HEK293 (cell line): ENCODE measurements at regions not wholly inside any gene's neighbourhood (a gene's known extent, or its start where the extent isn't known, plus 50 kb on each side); places are given as distances from the start of the nearest gene placed in this dataset.
A peak's percentile ranks its signal among the peaks of the same experiment; 100 is the strongest.

Experiments used
- CTCF ChIA-PET: fragments of 350-600 bp; formaldehyde crosslinking; extraction: SDS; loops from one replicate; lab custom pipeline; 2021; ENCODE audit warnings: antibody characterized with exemption; lab: Yijun Ruan, JAX
- POLR2A ChIA-PET: fragments of 300-600 bp; formaldehyde crosslinking; extraction: SDS; loops from one replicate; lab custom pipeline; 2020; ENCODE audit warnings: antibody characterized with exemption, inconsistent platforms; lab: Yijun Ruan, JAX
- H3K27ac ChIP-seq: fragments of 200-500 bp; sonication (Bioruptor generic); 2 replicates; pipeline ENCODE4 v1.5.1; 2014; ENCODE audit warnings: low read depth, low read length, control low read depth, inconsistent platforms; ENCODE audit errors: extremely low read depth
- H3K36me3 ChIP-seq, 2 experiments: fragments of 200-500 bp in 1 of 2; sonication (Bioruptor generic) in 1 of 2; 1 replicate in 1 of 2; 2 replicates in 1 of 2; pipeline ENCODE4 v1.5.1; 2014 to 2017; ENCODE audit warnings: inconsistent platforms in 2 of 2, low read length in 2 of 2; ENCODE audit not compliant: control insufficient read depth in 2 of 2, insufficient read depth in 1 of 2
- H3K4me1 ChIP-seq: fragments of 200-500 bp; sonication (Bioruptor generic); 2 replicates; pipeline ENCODE4 v1.5.1; 2014; ENCODE audit warnings: mild to moderate bottlenecking, low read length, inconsistent platforms; ENCODE audit not compliant: control insufficient read depth, insufficient read depth
- H3K4me3 ChIP-seq: 2 replicates; pipeline ENCODE4 v1.5.1; 2011; ENCODE audit warnings: low read depth, mild to moderate bottlenecking, control low read depth, low read length, moderate library complexity
- H3K9me3 ChIP-seq: fragments of 200-500 bp; sonication (Bioruptor generic); 2 replicates; pipeline ENCODE4 v1.5.1; 2014; ENCODE audit warnings: low read depth, low read length, inconsistent platforms; ENCODE audit not compliant: control insufficient read depth, insufficient read depth
- BCL11B ChIP-seq: fragments of 450-650 bp; formaldehyde crosslinking; IDR thresholded peaks from 2 replicates; pipeline ENCODE4 v1.5.1; 2016; ENCODE audit warnings: low read depth, missing biosample characterization, missing genetic modification characterization
- GLI4 ChIP-seq: fragments of 450-650 bp; formaldehyde crosslinking; IDR thresholded peaks from 2 replicates; pipeline ENCODE4 v1.5.1; 2016; ENCODE audit warnings: missing biosample characterization, missing genetic modification characterization
- HOXC10 ChIP-seq: sonication (generic); formaldehyde crosslinking; IDR thresholded peaks from 2 replicates; pipeline ENCODE4 v1.8.1; 2023; ENCODE audit warnings: mild to moderate bottlenecking, missing genetic modification reagents
- IKZF3 ChIP-seq: fragments of 450-650 bp; IDR thresholded peaks from 2 replicates; pipeline ENCODE4 v1.5.0; 2018; ENCODE audit warnings: missing biosample characterization, mild to moderate bottlenecking, missing genetic modification characterization, moderate library complexity
- KLF8 ChIP-seq: fragments of 450-650 bp; formaldehyde crosslinking; IDR thresholded peaks from 2 replicates; pipeline ENCODE4 v1.5.1; 2016; ENCODE audit warnings: missing biosample characterization, missing genetic modification characterization
- SALL2 ChIP-seq: fragments of 450-650 bp; formaldehyde crosslinking; IDR thresholded peaks from 2 replicates; pipeline ENCODE4 v1.5.0; 2017; ENCODE audit warnings: missing biosample characterization, mild to moderate bottlenecking, missing genetic modification characterization, borderline replicate concordance
- SETDB1 ChIP-seq: IDR thresholded peaks from one replicate; pipeline ENCODE4 v1.6.1; 2017; ENCODE audit warnings: mild to moderate bottlenecking, low read length, moderate library complexity, mixed read lengths; ENCODE audit not compliant: insufficient read length
- ZBTB21 ChIP-seq: fragments of 450-650 bp; formaldehyde crosslinking; IDR thresholded peaks from 2 replicates; pipeline ENCODE4 v1.5.1; 2017; ENCODE audit warnings: missing biosample characterization, missing genetic modification characterization
- ZFP37 ChIP-seq: fragments of 450-650 bp; formaldehyde crosslinking; IDR thresholded peaks from 2 replicates; pipeline ENCODE4 v1.5.1; 2016; ENCODE audit warnings: missing biosample characterization, missing genetic modification characterization
- ZNF16 ChIP-seq: fragments of 450-650 bp; formaldehyde crosslinking; IDR thresholded peaks from 2 replicates; pipeline ENCODE4 v1.5.1; 2016; ENCODE audit warnings: low read depth, missing biosample characterization, missing genetic modification characterization
- ZNF169 ChIP-seq: fragments of 450-650 bp; formaldehyde crosslinking; IDR thresholded peaks from 2 replicates; pipeline ENCODE4 v1.5.1; 2016; ENCODE audit warnings: missing biosample characterization, missing genetic modification characterization
- ZNF174 ChIP-seq: fragments of 450-650 bp; formaldehyde crosslinking; IDR thresholded peaks from 2 replicates; pipeline ENCODE4 v1.5.0; 2017; ENCODE audit warnings: missing biosample characterization, mild to moderate bottlenecking, missing genetic modification characterization
- ZNF184 ChIP-seq: fragments of 450-650 bp; IDR thresholded peaks from 2 replicates; pipeline ENCODE4 v1.5.1; 2018; ENCODE audit warnings: missing biosample characterization, mild to moderate bottlenecking, missing genetic modification characterization
- ZNF202 ChIP-seq: fragments of 450-650 bp; formaldehyde crosslinking; IDR thresholded peaks from 2 replicates; pipeline ENCODE4 v1.5.1; 2016; ENCODE audit warnings: missing biosample characterization, missing genetic modification characterization, borderline replicate concordance
- ZNF248 ChIP-seq: fragments of 450-650 bp; formaldehyde crosslinking; IDR thresholded peaks from 2 replicates; pipeline ENCODE4 v1.5.1; 2017; ENCODE audit warnings: missing biosample characterization, missing genetic modification characterization
- ZNF366 ChIP-seq: fragments of 450-650 bp; formaldehyde crosslinking; conservative IDR thresholded peaks from 2 replicates; pipeline ENCODE4 v1.5.1; 2016; ENCODE audit warnings: missing biosample characterization, missing genetic modification characterization
- ZNF391 ChIP-seq: fragments of 450-650 bp; formaldehyde crosslinking; IDR thresholded peaks from 2 replicates; pipeline ENCODE4 v1.5.1; 2016; ENCODE audit warnings: low read depth, missing biosample characterization, missing genetic modification characterization, borderline replicate concordance
- ZNF394 ChIP-seq: fragments of 450-650 bp; formaldehyde crosslinking; IDR thresholded peaks from 2 replicates; pipeline ENCODE4 v1.5.1; 2016; ENCODE audit warnings: missing biosample characterization, missing genetic modification characterization, mild to moderate bottlenecking, moderate library complexity, borderline replicate concordance
- ZNF404 ChIP-seq: fragments of 450-650 bp; formaldehyde crosslinking; IDR thresholded peaks from 2 replicates; pipeline ENCODE4 v1.5.1; 2017; ENCODE audit warnings: missing biosample characterization, missing genetic modification characterization
- ZNF473 ChIP-seq: fragments of 450-650 bp; formaldehyde crosslinking; IDR thresholded peaks from 2 replicates; pipeline ENCODE4 v1.5.1; 2017; ENCODE audit warnings: missing biosample characterization, missing genetic modification characterization
- ZNF510 ChIP-seq: fragments of 450-650 bp; formaldehyde crosslinking; IDR thresholded peaks from 2 replicates; pipeline ENCODE4 v1.5.1; 2018; ENCODE audit warnings: mild to moderate bottlenecking, missing genetic modification characterization, missing biosample characterization; ENCODE audit not compliant: insufficient replicate concordance
- ZNF521 ChIP-seq: fragments of 450-650 bp; formaldehyde crosslinking; IDR thresholded peaks from 2 replicates; pipeline ENCODE4 v1.5.1; 2017; ENCODE audit warnings: missing biosample characterization, mild to moderate bottlenecking, missing genetic modification characterization
- ZNF549 ChIP-seq: fragments of 450-650 bp; IDR thresholded peaks from 2 replicates; pipeline ENCODE4 v1.5.1; 2018; ENCODE audit warnings: missing biosample characterization, missing genetic modification characterization, mild to moderate bottlenecking, inconsistent platforms, moderate library complexity
- ZNF558 ChIP-seq: fragments of 450-650 bp; formaldehyde crosslinking; IDR thresholded peaks from 2 replicates; pipeline ENCODE4 v1.5.1; 2016; ENCODE audit warnings: missing biosample characterization, missing genetic modification characterization
- ZNF621 ChIP-seq: fragments of 450-650 bp; formaldehyde crosslinking; IDR thresholded peaks from 2 replicates; pipeline ENCODE4 v1.5.1; 2017; ENCODE audit warnings: missing biosample characterization, missing genetic modification characterization
- ZNF629 ChIP-seq: fragments of 450-650 bp; formaldehyde crosslinking; IDR thresholded peaks from 2 replicates; pipeline ENCODE4 v1.5.1; 2017; ENCODE audit warnings: missing biosample characterization, missing genetic modification characterization
- TF ChIP-seq, protein P1 (sequence below): fragments of 450-650 bp; formaldehyde crosslinking; IDR thresholded peaks from 2 replicates; pipeline ENCODE4 v1.5.1; 2017; ENCODE audit warnings: missing biosample characterization, missing genetic modification characterization
- TF ChIP-seq, protein P2 (sequence below): IDR thresholded peaks from 2 replicates; pipeline ENCODE4 v1.6.1; 2011; ENCODE audit warnings: mild to moderate bottlenecking, low read depth, low read length, borderline replicate concordance
- TF ChIP-seq, protein P3 (sequence below): fragments of 450-650 bp; formaldehyde crosslinking; IDR thresholded peaks from 2 replicates; pipeline ENCODE4 v1.5.1; 2016; ENCODE audit warnings: missing biosample characterization, missing genetic modification characterization
- TF ChIP-seq, protein P4 (sequence below): fragments of 450-650 bp; formaldehyde crosslinking; IDR thresholded peaks from 2 replicates; pipeline ENCODE4 v1.5.1; 2016; ENCODE audit warnings: missing biosample characterization, missing genetic modification characterization

DNA sequence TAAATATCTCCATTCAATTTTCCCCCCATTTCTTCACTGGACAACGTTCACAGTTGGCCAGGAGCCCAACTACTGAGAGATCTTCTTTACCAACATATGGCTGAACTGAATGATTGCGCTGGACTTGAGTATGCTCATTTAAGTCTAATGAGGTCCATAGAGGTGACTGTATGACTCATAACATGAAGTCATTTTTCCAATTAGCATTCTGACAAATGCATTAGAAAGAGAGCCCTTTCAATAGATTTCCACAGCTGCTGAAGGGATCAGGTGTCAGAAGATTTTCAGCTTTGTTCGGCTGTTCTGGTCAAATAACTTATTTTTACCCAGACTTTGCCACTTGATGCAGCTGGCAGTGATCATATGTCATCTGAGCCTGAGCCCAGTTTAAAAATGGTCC, 438.0 kb downstream of the ETV1 start:
- TF ChIP-seq SALL2 (no peak), ZNF202 (tag by site-specific recombination) (no peak), ZNF404 (no peak), HOXC10 (CRISPR knock-in tag) (no peak), ZNF621 (tag by site-specific recombination) (no peak), GLI4 (tag by site-specific recombination) (no peak), ZNF521 (tag by site-specific recombination) (no peak), ZNF549 (tag by site-specific recombination) (no peak), ZNF16 (no peak), ZNF248 (tag by site-specific recombination) (no peak), ZNF510 (tag by site-specific recombination) (no peak), ZNF366 (peak; percentile 49; the same call in 1 of the 2 replicates), SETDB1 (no peak), IKZF3 (tag by site-specific recombination) (no peak), ZNF558 (tag by site-specific recombination) (0 out of 2 replicates have a peak, but pooled peaks have one; percentile 14), ZNF391 (no peak), BCL11B (tag by site-specific recombination) (no peak), ZNF394 (tag by site-specific recombination) (peak; percentile 30; the same call in 1 of the 2 replicates), KLF8 (peak; percentile 71), ZNF473 (tag by site-specific recombination) (no peak), ZNF184 (0 out of 2 replicates have a peak, but pooled peaks have one; percentile 65), ZNF169 (tag by site-specific recombination) (no peak), ZFP37 (tag by site-specific recombination) (no peak), ZNF174 (tag by site-specific recombination) (no peak), ZNF629 (tag by site-specific recombination) (0 out of 2 replicates have a peak, but pooled peaks have one; percentile 56), ZBTB21 (tag by site-specific recombination) (0 out of 2 replicates have a peak, but pooled peaks have one; percentile 29)
- TF ChIP-seq, protein P1, sequence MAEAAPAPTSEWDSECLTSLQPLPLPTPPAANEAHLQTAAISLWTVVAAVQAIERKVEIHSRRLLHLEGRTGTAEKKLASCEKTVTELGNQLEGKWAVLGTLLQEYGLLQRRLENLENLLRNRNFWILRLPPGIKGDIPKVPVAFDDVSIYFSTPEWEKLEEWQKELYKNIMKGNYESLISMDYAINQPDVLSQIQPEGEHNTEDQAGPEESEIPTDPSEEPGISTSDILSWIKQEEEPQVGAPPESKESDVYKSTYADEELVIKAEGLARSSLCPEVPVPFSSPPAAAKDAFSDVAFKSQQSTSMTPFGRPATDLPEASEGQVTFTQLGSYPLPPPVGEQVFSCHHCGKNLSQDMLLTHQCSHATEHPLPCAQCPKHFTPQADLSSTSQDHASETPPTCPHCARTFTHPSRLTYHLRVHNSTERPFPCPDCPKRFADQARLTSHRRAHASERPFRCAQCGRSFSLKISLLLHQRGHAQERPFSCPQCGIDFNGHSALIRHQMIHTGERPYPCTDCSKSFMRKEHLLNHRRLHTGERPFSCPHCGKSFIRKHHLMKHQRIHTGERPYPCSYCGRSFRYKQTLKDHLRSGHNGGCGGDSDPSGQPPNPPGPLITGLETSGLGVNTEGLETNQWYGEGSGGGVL (tag by site-specific recombination) = no peak
- TF ChIP-seq, protein P2, sequence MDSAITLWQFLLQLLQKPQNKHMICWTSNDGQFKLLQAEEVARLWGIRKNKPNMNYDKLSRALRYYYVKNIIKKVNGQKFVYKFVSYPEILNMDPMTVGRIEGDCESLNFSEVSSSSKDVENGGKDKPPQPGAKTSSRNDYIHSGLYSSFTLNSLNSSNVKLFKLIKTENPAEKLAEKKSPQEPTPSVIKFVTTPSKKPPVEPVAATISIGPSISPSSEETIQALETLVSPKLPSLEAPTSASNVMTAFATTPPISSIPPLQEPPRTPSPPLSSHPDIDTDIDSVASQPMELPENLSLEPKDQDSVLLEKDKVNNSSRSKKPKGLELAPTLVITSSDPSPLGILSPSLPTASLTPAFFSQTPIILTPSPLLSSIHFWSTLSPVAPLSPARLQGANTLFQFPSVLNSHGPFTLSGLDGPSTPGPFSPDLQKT = no peak
- TF ChIP-seq, protein P3, sequence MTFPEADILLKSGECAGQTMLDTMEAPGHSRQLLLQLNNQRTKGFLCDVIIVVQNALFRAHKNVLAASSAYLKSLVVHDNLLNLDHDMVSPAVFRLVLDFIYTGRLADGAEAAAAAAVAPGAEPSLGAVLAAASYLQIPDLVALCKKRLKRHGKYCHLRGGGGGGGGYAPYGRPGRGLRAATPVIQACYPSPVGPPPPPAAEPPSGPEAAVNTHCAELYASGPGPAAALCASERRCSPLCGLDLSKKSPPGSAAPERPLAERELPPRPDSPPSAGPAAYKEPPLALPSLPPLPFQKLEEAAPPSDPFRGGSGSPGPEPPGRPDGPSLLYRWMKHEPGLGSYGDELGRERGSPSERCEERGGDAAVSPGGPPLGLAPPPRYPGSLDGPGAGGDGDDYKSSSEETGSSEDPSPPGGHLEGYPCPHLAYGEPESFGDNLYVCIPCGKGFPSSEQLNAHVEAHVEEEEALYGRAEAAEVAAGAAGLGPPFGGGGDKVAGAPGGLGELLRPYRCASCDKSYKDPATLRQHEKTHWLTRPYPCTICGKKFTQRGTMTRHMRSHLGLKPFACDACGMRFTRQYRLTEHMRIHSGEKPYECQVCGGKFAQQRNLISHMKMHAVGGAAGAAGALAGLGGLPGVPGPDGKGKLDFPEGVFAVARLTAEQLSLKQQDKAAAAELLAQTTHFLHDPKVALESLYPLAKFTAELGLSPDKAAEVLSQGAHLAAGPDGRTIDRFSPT (tag by site-specific recombination) = peak; percentile 70
- TF ChIP-seq, protein P4, sequence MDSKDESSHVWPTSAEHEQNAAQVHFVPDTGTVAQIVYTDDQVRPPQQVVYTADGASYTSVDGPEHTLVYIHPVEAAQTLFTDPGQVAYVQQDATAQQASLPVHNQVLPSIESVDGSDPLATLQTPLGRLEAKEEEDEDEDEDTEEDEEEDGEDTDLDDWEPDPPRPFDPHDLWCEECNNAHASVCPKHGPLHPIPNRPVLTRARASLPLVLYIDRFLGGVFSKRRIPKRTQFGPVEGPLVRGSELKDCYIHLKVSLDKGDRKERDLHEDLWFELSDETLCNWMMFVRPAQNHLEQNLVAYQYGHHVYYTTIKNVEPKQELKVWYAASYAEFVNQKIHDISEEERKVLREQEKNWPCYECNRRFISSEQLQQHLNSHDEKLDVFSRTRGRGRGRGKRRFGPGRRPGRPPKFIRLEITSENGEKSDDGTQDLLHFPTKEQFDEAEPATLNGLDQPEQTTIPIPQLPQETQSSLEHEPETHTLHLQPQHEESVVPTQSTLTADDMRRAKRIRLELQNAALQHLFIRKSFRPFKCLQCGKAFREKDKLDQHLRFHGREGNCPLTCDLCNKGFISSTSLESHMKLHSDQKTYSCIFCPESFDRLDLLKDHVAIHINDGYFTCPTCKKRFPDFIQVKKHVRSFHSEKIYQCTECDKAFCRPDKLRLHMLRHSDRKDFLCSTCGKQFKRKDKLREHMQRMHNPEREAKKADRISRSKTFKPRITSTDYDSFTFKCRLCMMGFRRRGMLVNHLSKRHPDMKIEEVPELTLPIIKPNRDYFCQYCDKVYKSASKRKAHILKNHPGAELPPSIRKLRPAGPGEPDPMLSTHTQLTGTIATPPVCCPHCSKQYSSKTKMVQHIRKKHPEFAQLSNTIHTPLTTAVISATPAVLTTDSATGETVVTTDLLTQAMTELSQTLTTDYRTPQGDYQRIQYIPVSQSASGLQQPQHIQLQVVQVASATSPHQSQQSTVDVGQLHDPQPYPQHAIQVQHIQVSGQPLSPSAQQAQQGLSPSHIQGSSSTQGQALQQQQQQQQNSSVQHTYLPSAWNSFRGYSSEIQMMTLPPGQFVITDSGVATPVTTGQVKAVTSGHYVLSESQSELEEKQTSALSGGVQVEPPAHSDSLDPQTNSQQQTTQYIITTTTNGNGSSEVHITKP = no peak
- no peak overlapping the region for H3K27ac ChIP-seq
- no peaks in the 10 kb centered on the region for H3K36me3 ChIP-seq
- CTCF ChIA-PET = no interaction called here
- 0 out of 2 replicates have a peak, but pooled peaks cover 3% of the 10 kb centered on the region for H3K4me1 ChIP-seq
- POLR2A ChIA-PET = no interaction called here
- H3K4me3 ChIP-seq = no peak overlapping the region
- no peaks in the 10 kb centered on the region for H3K9me3 ChIP-seq
